AG09309 (cell line): ENCODE measurements at regions not wholly inside any gene's neighbourhood (a gene's known extent, or its start where the extent isn't known, plus 50 kb on each side); places are given as distances from the start of the nearest gene placed in this dataset.

ENCODE experiments used
- DNase-seq: peaks from one replicate; pipeline ENCODE4 v3.0.0-alpha.2; 2010; ENCODE audit warnings: low read depth
- H3K4me3 ChIP-seq: 2 replicates; pipeline ENCODE4 v1.5.1; 2011; ENCODE audit warnings: mild to moderate bottlenecking, low read depth, low read length, moderate library complexity; ENCODE audit not compliant: control insufficient read depth
- TF ChIP-seq, protein P1 (sequence below): IDR thresholded peaks from 2 replicates; pipeline ENCODE4 v1.5.1; 2011; ENCODE audit warnings: mild to moderate bottlenecking, low read depth, low read length, inconsistent platforms; ENCODE audit not compliant: insufficient read depth, control insufficient read depth; ENCODE audit errors: missing control alignments

DNA sequence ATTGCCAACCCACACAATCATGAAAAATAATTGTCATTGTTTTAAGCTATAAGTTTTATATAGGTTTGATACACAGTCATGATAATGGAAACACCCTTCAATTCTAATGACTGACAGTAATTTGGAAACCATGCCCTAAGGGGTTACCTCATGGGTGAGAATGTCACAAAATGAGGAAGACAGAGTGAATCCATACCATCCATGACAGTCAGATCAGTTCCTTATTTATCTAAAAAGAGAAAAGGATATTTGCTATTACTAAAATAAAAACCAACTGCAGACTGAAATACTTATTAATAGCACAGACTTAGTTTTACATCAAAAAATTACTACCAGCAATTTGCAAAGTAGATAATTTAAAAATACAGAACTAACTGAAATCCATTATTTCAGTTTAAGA, 437.8 kb downstream of the UTRN start:
- TF ChIP-seq, protein P1, sequence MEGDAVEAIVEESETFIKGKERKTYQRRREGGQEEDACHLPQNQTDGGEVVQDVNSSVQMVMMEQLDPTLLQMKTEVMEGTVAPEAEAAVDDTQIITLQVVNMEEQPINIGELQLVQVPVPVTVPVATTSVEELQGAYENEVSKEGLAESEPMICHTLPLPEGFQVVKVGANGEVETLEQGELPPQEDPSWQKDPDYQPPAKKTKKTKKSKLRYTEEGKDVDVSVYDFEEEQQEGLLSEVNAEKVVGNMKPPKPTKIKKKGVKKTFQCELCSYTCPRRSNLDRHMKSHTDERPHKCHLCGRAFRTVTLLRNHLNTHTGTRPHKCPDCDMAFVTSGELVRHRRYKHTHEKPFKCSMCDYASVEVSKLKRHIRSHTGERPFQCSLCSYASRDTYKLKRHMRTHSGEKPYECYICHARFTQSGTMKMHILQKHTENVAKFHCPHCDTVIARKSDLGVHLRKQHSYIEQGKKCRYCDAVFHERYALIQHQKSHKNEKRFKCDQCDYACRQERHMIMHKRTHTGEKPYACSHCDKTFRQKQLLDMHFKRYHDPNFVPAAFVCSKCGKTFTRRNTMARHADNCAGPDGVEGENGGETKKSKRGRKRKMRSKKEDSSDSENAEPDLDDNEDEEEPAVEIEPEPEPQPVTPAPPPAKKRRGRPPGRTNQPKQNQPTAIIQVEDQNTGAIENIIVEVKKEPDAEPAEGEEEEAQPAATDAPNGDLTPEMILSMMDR: no peak

GRCh38 chr6:144723431-144723830, 438.3 kb downstream of the UTRN start:
- no peak for DNase-seq
- TF ChIP-seq, protein P1: no peak
- H3K4me3 ChIP-seq: no peak overlapping the region

More for the DNA sequence above, 437.8 kb downstream of the UTRN start:
- no peak overlapping the region for H3K4me3 ChIP-seq
- DNase-seq: no peak

DNA sequence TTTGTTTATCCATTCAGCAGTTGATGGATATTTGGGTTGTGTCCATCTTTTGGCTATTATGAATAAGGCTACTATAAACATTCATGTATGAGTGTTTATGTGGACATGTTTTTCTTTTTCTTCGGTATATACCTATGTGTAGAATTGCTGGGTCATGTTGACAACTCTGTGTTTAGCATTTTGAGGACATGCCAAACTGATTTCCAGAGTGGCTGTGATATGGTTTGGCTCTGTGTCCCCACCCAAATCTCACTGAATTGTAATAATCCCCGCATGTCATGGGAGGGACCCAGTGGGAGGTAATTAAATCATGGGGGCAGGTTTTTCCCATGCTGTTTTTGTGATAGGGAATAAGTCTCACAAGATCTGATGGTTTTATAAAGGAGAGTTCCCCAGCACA, 439.7 kb downstream of the UTRN start:
- TF ChIP-seq, protein P1: no peak
- no peak overlapping the region for H3K4me3 ChIP-seq
- DNase-seq: no peak

DNA sequence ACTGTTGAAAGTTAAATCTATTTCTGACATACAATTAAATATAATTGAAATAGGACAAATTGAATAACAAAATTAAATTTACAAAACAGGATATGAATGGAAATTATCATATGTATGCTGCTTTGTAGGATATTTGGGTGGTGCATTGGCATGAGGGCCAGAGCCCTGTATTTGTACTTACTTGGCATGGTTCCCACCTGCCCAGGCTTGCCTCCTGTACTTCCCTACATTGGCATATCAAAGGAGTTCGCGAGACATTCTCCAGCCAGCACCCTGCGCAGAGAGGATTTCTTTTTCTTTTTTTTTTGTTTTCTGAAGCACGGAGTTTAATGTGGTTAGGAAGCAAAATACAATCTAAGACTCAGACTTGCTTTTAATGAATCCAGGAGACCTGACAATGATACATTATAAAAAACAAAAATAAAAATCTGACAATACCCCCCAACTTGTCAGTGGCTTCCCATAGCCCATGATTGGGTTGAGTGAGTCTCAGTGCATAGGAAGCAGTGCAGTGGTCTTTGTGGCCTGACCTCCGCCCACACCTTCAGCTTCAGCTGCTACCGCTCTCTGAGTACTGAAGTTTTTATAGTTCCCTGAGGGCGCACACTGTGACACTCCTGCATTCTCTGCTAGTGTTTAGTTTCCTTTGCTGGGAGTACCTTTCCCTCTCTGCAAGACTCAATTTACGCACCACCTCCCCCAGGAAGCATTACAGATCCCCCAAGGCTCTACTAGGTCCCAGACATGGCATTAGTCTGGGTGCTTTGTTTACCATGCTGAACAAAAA, 440.8 kb downstream of the UTRN start:
- DNase-seq: no peak
- TF ChIP-seq, protein P1: no peak
- no peak overlapping the region for H3K4me3 ChIP-seq

DNA sequence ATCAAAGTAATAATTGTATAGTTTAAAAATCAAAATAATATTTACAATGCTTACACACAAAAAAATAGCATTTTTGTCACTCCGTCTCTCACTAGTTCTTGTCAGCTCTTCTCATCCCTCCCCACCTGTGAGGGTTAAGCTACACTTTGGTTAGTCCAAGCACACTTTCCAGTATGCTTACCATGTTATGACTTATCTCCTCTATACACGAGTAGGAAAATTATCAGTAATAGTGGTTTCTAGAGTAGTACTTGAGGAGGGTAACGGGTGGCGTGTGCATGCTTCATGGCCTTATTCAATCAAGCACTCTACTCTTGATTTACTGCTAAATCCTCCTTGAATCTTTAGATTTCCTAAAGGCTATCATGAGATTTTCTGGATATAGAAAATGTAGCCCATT, 443.7 kb downstream of the UTRN start:
- TF ChIP-seq, protein P1: no peak
- no peak for DNase-seq
- H3K4me3 ChIP-seq: no peak overlapping the region

GRCh38 chr6:144729502-144729901, 444.4 kb downstream of the UTRN start:
- TF ChIP-seq, protein P1: no peak
- H3K4me3 ChIP-seq: no peak overlapping the region
- no peak for DNase-seq
